HG02759 (cell line): ENCODE measurements at regions not wholly inside any gene's neighbourhood (a gene's known extent, or its start where the extent isn't known, plus 50 kb on each side); places are given as distances from the start of the nearest gene placed in this dataset.
"Not testable (repeated sequence)": the region's sequence is repeated elsewhere in the genome, so short reads cannot be mapped to it uniquely, and the experiment has no call there.

Experiments
- ATAC-seq: cut with Tn5 transposase; IDR thresholded peaks from one replicate; pipeline ENCODE4 v1.9.1; 2021; ENCODE audit warnings: mild to moderate bottlenecking, moderate library complexity; ENCODE audit not compliant: unreplicated experiment

DNA sequence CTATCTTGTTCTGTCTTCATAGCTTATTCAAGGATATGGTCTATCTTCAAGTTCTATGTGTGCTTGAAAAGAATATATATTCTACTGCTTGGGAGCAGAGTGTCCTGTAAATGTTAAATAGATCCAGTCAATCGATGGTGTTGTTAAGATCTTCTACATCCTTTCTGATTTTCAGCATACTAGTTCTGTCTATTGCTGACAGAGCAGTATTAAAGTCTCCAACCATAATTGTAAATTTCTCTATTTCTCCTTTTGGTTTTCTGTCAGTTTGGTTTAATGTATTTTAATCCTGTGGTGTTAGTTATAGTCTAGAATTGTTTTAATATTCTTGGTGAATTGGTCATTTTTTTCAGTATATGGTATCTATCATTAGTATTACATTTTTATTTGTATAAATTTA, 124.0 kb upstream of the COX7C start:
- ATAC-seq = no peak

DNA sequence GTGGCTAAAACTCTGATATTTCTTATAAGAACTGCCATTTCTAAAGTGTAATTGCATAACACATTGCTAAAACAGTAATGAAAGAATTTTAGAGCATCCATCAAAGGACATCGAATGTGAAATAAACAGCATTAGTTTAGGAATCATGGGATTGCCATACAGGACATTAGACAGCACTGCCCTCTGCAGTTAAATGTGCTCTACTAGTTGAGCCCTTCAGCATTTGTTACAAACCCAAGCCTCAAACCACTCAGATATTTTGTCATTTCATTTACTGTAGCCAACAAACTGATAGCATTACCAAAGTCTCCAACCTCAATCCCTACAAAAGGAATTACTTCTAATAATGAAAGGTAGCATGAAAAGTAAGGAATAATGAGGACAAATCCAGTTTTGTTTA, 116.8 kb upstream of the COX7C start:
- ATAC-seq = no peak

DNA sequence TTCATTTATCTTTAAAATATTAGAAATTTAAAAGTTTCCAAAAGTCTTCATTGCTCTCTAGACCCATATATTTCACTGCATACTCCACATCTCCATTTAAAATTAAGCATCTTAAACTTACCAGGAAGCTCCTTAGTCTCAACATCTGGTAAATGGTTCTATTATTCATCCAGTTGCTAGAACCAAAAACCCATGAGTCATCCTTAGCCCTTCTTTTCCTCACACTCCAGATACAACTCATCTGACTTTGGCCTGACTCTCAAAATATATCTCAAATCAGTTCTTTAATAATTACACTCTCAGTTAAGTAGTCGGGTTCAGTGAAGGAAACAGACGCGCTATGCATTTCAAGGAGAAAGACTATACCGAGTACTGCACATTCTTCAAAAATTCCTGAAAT, 110.2 kb upstream of the COX7C start:
- no peak for ATAC-seq

DNA sequence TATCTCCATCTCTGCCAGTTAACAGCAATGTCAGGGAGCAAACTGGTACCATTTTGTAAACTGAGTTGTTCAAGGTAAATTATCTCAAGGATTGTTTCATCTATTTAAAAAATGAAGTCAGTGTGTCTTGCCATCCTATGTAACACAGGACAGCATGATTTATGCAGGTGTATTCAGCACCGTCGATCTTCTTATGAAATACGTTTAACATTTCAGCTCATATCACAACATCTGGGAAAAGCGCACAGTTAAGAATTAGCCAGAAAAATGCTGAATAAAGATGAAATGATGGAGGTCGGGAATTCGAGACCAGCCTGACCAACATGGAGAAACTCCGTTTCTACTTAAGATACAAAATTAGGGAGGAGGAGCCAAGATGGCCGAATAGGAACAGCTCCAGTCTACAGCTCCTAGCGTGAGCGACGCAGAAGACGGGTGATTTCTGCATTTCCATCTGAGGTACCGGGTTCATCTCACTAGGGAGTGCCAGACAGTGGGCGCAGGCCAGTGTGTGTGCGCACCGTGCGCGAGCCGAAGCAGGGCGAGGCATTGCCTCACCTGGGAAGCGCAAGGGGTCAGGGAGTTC, 107.3 kb upstream of the COX7C start:
- ATAC-seq = not testable (repeated sequence)

- ATAC-seq = no peak
Observed at GRCh38 chr5:86523718-86524117, 94.0 kb upstream of the COX7C start.

DNA sequence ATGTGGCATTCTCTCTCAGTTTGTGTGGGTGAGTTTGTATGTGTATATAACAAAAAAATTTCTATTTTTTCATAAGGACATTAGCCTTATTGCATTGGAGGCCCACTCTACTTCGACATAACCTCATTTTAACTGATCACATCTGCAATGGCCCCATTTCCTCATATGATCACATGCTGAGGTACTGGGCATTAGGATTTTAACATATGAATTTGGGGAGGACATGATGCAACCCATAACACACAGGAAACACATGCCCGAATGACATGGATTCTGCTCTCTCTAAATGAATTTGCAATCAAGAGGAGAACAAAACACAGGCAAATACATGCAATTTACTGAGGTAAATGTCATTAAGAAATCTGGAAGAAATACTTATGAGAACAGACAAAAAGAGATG, 92.1 kb upstream of the COX7C start:
- ATAC-seq = no peak

- peak; percentile 55 for ATAC-seq
Observed at GRCh38 chr5:86526811-86527348, 90.9 kb upstream of the COX7C start.

- no peak for ATAC-seq
Observed at GRCh38 chr5:86532429-86532828, 85.3 kb upstream of the COX7C start.

DNA sequence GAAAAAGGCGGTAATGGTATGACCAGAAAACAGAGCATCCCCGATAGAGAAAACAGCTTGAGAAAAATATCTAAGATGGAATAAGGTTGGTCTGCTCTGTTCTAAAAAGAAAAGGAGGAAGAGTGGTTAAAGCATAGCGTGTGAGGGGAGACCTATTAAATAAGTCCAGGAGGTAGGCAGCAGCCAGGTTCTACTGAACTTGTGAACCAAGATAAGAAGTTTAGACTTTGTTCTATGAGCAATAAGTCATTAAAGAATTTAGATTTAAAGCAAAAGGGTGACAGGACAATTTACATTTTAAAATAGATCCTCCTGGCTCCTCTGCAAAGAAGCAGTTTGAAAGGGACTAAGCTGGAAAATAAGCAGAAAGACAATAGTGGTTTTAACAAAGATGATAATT, 81.3 kb upstream of the COX7C start:
- ATAC-seq = no peak

GRCh38 chr5:86542532-86542931, 75.2 kb upstream of the COX7C start:
- ATAC-seq = no peak

DNA sequence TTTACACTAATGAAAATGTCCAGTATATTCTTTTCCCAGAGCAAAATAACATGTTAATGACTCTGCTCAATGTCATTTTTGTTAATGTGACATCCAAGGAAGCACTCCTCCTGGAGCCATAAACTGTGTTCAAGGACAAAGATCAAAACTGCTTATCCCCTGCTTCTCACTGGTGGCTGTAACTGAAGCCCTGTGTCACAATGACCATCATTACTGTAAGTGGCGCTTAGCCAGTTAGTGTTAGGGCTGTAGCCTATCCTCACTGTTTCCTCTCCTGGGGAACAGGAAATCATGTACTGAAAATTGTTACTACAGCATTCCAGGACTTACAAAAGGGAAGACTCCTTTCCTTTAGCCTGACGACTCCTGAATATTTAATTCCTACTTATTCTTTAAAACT, 71.7 kb upstream of the COX7C start:
- no peak for ATAC-seq

DNA sequence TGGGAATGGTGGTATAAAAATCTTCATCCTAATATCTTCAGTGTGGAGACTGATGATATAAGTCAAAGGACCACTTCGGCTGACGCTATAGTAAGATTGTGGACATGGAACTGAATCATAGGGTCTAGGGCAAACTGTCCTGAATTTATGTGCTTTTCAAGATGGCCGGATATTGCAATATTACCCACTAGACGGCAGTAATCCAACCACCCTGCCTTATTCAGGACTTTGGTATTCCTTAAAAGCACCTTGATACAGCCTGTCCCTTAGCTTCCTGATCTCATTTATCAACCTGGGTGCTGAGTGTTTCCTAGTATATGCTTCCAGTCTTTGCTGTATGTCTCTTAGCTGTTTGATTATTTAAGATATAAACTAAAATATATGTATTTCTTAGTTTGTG, 71.2 kb upstream of the COX7C start:
- no peak for ATAC-seq

GRCh38 chr5:86554638-86555037, 63.1 kb upstream of the COX7C start:
- ATAC-seq = no peak

GRCh38 chr5:86557920-86558319, 59.8 kb upstream of the COX7C start:
- no peak for ATAC-seq

- ATAC-seq = peak; percentile 80
Observed at GRCh38 chr5:86565197-86565789, 52.4 kb upstream of the COX7C start.

DNA sequence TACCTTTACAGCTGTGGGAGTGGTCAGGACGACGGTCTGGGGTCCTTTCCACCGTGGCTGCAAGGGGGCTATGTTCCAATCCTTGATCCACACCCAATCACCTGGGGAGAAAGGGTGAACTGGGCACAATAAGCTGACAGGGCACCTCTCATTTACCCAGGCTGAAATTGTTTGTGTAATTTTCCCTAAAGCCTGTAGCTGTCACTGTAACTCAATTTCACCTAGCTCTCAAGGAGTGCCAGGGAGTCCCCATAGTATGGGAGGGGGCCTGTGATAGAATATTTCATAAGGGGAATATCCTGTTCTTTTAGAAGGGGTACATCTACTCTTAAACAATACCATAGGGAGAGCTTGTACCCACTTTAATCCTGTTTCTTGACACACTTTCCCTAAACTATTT, 51.7 kb upstream of the COX7C start:
- not testable (repeated sequence) for ATAC-seq
